Transverse colon (tissue), 4 donors: ENCODE measurements at regions not wholly inside any gene's neighbourhood (a gene's known extent, or its start where the extent isn't known, plus 50 kb on each side); places are given as distances from the start of the nearest gene placed in this dataset.

Experiments
- DNase-seq: peaks from one replicate; pipeline ENCODE4 v3.0.0-alpha.2; 2019
- H3K27ac ChIP-seq, 4 donors: fragments of 200-600 bp; sonication (generic); 2 replicates each; pipeline ENCODE4 v1.5.1; 2016 to 2018; ENCODE audit warnings: inconsistent platforms in 4 of 4
- H3K27me3 ChIP-seq: fragments of 200-600 bp; sonication (generic); 2 replicates; pipeline ENCODE4 v1.5.1; 2017; ENCODE audit warnings: inconsistent platforms
- H3K36me3 ChIP-seq, 4 donors: fragments of 200-600 bp; sonication (generic); 2 replicates each; pipeline ENCODE4 v1.5.1; 2017 to 2019; ENCODE audit warnings: inconsistent platforms in 4 of 4
- H3K4me1 ChIP-seq, 4 donors: fragments of 200-600 bp; sonication (generic); 2 replicates each; pipeline ENCODE4 v1.5.1; 2017 to 2020; ENCODE audit warnings: inconsistent platforms in 4 of 4
- H3K4me3 ChIP-seq, 4 donors: fragments of 200-600 bp; sonication (generic); 1 replicate in 1 of 4; 2 replicates in 3 of 4; pipeline versions ENCODE4 v1.5.1 to v1.6.1; 2017 to 2019; ENCODE audit warnings: inconsistent platforms in 4 of 4
- H3K9me3 ChIP-seq, 2 donors: fragments of 200-600 bp; sonication (generic); 2 replicates each; pipeline ENCODE4 v1.5.1; 2017 to 2019; ENCODE audit warnings: inconsistent platforms in 2 of 2
- CTCF ChIP-seq, 5 experiments: fragments of 200-600 bp in 3 of 5; fragments of 450-650 bp in 2 of 5; sonication (generic) in 3 of 5; IDR thresholded peaks; 1 replicate in 2 of 5; 2 replicates in 3 of 5; pipeline ENCODE4 v1.5.1; 2016 to 2017; ENCODE audit warnings: antibody characterized with exemption in 5 of 5, inconsistent platforms in 3 of 5, mild to moderate bottlenecking in 2 of 5, moderate library complexity in 1 of 5
- EP300 ChIP-seq: sonication (generic); formaldehyde crosslinking; IDR thresholded peaks from one replicate; pipeline ENCODE4 v1.6.1; 2017; ENCODE audit warnings: antibody characterized with exemption, low read depth
- POLR2A ChIP-seq: fragments of 450-650 bp; IDR thresholded peaks from one replicate; pipeline ENCODE4 v1.6.1; 2016; ENCODE audit warnings: antibody characterized with exemption, mild to moderate bottlenecking, moderate library complexity
- POLR2AphosphoS5 ChIP-seq, 3 donors: sonication (generic); formaldehyde crosslinking; IDR thresholded peaks; one replicate each; pipeline ENCODE4 v1.6.1; 2016; ENCODE audit warnings: antibody characterized with exemption in 3 of 3
- WGBS, 2 donors: methylation state at CpG; one replicate each; pipeline ENCODE4 v1.1.5; 2018; ENCODE audit warnings: low coverage in 1 of 2; 5-methylcytosine and 5-hydroxymethylcytosine counted together
- in situ Hi-C, 4 donors: fragments of 200-750 bp; cut with MboI; loops; one replicate each; pipeline versions ENCODE4 v1.15.0 to v1.15.1; 2017; ENCODE audit warnings: low sequenced_read_pairs in 3 of 4, low pct_ligation_motif_present in 1 of 4, low pct_unique_long_range_greater_than_20kb in 1 of 4
- intact Hi-C: fragments of 100-400 bp; cut with DNase I; formaldehyde crosslinking; loops from one replicate; pipeline ENCODE4 v1.15.1; 2023; ENCODE audit warnings: low total_unique reads

DNA sequence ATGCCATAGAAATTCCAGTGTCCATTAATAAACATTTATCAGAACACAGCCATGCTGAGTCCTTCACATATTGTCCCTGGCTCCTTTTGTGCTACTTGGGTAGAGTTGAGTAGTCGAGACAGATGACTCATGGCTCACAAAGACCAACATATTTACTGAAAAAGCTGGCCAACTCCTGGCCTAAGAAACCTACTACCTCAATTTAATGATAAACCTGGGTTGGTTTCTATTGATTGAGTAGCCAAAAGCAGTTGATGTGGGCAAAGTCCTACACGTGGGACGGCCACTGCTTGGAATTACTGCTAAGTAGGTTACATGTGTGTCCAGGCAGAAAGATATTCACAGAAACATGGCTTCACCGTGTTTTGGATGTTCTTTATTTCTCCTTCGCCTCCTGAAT is 402.2 kb downstream of the NR2F2 start:
- in situ Hi-C loops (no loop called here), intact Hi-C loops (no loop called here)
- Histone ChIP-seq H3K4me3 (no peak overlapping the region), H3K36me3 (no peaks in the 10 kb centered on the region), H3K27me3 (no peaks in the 10 kb centered on the region), H3K27ac (no peak overlapping the region), H3K9me3 (no peaks in the 10 kb centered on the region), H3K4me1 (no peaks in the 10 kb centered on the region)
- WGBS, 2 donors, result 72 to 100% methylated on average over 1 to 5 of the region's 5 CpGs
- TF ChIP-seq POLR2AphosphoS5 (IDR thresholded peaks at IDR 0.05) (no peak), CTCF (IDR thresholded peaks at IDR 0.05) (no peak), POLR2A (no peak), EP300 (no peak)
- DNase-seq, result no peak

DNA sequence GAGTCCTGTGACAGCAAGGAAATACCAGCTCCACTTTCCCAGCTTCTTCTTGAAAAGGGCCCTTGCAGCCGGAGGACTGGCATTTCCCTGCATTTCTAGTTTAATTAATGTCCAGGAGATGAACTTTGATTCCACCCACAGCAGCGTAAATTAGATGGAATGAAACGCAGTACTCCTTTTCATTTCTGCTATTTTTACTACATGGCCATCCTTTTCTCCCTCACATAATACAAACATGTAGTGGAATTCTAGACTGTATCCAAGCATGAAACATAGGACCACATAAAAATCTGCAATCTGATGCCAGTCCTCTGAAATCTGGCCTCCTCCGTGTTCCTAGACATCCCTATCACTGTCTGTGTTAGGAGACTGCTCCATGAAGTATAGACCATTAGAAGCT is 403.2 kb downstream of the NR2F2 start:
- WGBS, 2 donors, result 67% methylated on average over 4 of the region's 4 CpGs
- no peaks in the 10 kb centered on the region for H3K36me3 ChIP-seq
- H3K27me3 ChIP-seq, result no peaks in the 10 kb centered on the region
- H3K9me3 ChIP-seq, result no peaks in the 10 kb centered on the region
- no peak for DNase-seq
- in situ Hi-C loops (no loop called here), intact Hi-C loops (no loop called here)
- TF ChIP-seq POLR2AphosphoS5 (IDR thresholded peaks at IDR 0.05) (no peak), EP300 (no peak), CTCF (IDR thresholded peaks at IDR 0.05) (no peak), POLR2A (no peak)
- no peak overlapping the region for H3K27ac ChIP-seq
- H3K4me3 ChIP-seq, result no peak overlapping the region
- no peaks in the 10 kb centered on the region for H3K4me1 ChIP-seq

GRCh38 chr15:96735632-96736240 is 405.2 kb downstream of the NR2F2 start:
- Histone ChIP-seq H3K4me1 (no peaks in the 10 kb centered on the region), H3K27me3 (no peaks in the 10 kb centered on the region), H3K27ac (no peak overlapping the region), H3K9me3 (no peaks in the 10 kb centered on the region), H3K36me3 (no peaks in the 10 kb centered on the region), H3K4me3 (no peak overlapping the region)
- TF ChIP-seq POLR2AphosphoS5 (IDR thresholded peaks at IDR 0.05) (no peak), EP300 (no peak), CTCF (IDR thresholded peaks at IDR 0.05) (no peak)
- no peak for DNase-seq
- in situ Hi-C loops, result no loop called here
- intact Hi-C loops, result no loop called here
- WGBS, 2 donors, result 91 to 94% methylated on average over 2 of the region's 2 CpGs

DNA sequence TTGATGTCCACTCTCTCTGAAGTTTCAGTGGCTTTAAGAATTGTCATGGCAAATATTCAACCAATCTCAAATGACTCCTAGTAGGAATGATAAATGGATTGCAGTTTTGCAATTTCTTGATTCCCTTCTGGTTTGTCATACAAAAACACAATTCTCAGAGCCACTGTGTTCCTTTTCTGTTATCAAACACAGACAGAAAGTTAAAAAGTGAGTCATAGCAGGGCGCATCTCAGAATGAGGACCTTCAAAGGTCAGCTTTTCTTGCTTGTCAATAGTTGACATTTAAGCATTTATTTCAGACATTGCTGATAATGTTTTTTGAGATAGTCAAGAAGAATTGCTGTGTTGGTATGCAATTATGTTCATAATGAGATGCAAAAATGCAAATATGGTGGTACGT is 405.9 kb downstream of the NR2F2 start:
- no peak overlapping the region for H3K27ac ChIP-seq
- 88 to 100% methylated on average over 1 to 2 of the region's 2 CpGs for WGBS, 2 donors
- H3K4me3 ChIP-seq, result no peak overlapping the region
- no peaks in the 10 kb centered on the region for H3K27me3 ChIP-seq
- H3K4me1 ChIP-seq, result no peaks in the 10 kb centered on the region
- no peaks in the 10 kb centered on the region for H3K9me3 ChIP-seq
- no peak for TF ChIP-seq CTCF (IDR thresholded peaks at IDR 0.05)
- no peak for TF ChIP-seq POLR2A
- no peak for TF ChIP-seq POLR2AphosphoS5 (IDR thresholded peaks at IDR 0.05)
- TF ChIP-seq EP300, result no peak
- in situ Hi-C loops, result no loop called here
- intact Hi-C loops, result no loop called here
- no peak for DNase-seq
- H3K36me3 ChIP-seq, result no peaks in the 10 kb centered on the region
